Right ventricle myocardium superior (tissue), 1 donor: ENCODE measurements at regions not wholly inside any gene's neighbourhood (a gene's known extent, or its start where the extent isn't known, plus 50 kb on each side); places are given as distances from the start of the nearest gene placed in this dataset.

Experiments
- ATAC-seq: fragments of 200-7000 bp; cut with Tn5 transposase; one replicate; pipeline ENCODE4 v1.9.1; 2020; ENCODE audit warnings: mild to moderate bottlenecking; ENCODE audit not compliant: poor library complexity
- DNase-seq: peaks from one replicate; pipeline ENCODE4 v3.0.0-alpha.2; 2020
- intact Hi-C: fragments of 100-400 bp; cut with DNase I; formaldehyde crosslinking; loops from one replicate; pipeline ENCODE4 v1.11.2; 2022
- donor health status: DM: no; HTN: yes; CAD: no; lungs with severe emphysema.

DNA sequence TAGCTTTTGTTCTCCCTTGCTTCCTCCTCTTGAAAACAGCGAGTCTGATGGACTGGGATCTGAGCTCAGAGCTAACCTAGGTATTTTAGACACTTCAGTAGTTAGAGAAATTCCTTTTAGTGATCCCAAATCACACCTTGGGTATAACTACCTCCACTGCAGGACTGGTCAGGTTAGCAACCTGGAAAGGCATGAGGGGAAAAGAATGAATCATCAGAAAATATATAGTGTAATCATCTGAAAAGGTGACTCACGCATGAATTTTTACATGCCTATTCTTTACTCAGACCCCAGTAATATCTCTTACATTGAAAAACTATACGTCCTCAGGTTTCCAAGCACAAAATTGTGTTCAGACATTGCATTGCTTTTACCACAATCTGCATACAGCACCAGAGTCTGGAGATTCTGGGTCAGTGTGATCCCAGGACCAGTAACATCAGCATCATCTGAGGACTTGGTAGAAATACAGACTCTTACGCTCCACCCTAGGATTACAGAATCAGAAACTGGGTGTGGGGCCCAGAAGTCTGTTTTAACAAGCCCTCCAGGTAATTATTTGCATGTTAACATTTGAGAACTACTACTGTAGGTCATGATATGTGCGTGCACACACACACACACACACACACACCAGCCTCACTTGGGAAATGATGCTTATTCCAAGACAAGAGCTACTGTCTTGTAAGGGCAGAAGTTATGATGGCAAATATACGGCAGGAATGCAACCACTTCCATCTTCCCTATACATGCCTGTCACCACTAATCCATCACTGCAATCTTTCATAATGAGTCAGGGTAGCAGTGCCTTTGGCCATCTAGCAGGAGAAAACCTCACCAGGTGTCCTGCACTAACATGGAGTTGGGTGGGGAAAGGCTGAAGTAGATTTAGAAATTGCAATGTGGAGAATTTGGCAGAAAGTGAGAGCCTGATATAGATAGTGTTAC, 271.6 kb upstream of the MAP3K1 start:
- intact Hi-C loops, result no loop called here
- ATAC-seq, result no peak

DNA sequence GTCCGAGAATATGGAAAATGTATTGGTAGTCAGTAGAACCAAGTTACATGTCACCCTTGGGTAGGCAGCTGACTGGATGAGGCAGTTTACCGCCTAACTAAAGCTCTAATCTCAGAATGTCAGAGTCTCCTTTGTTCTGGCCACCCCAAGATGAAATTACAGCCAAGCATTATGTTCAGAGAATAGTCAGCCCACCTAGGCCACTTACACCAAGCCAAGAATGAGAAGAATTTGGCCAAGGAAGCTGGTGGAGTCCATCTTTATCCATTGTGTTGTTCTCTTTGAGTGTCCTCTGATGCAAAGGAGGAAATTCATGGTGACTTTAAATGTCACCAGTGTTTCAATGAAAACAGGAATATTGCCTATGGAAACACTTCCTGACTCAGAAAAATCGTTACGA, 275.1 kb upstream of the MAP3K1 start:
- DNase-seq (no peak), ATAC-seq (no peak)
- intact Hi-C loops, result no loop called here

More for the DNA sequence above, 271.6 kb upstream of the MAP3K1 start:
- no peak for DNase-seq

DNA sequence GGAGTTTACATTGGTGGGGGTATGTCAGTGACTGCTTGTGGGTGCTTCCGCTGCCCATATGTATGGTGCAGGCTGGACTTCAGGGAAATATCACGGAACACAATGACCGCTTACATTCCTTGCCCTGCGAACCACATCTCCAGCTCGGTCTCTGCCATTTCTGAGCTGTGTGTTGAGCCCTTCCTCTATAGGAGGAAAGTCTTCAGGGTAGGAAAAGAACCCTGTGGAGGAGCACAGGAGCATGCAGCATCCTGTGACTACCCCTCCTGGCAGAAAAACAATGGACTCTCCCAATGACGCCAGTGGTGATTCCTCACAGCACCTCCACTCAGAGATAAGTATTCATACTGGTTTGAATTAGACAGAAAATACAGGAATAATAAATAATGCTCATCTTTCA, 276.8 kb upstream of the MAP3K1 start:
- no peak for DNase-seq
- intact Hi-C loops, result no loop called here
- no peak for ATAC-seq

DNA sequence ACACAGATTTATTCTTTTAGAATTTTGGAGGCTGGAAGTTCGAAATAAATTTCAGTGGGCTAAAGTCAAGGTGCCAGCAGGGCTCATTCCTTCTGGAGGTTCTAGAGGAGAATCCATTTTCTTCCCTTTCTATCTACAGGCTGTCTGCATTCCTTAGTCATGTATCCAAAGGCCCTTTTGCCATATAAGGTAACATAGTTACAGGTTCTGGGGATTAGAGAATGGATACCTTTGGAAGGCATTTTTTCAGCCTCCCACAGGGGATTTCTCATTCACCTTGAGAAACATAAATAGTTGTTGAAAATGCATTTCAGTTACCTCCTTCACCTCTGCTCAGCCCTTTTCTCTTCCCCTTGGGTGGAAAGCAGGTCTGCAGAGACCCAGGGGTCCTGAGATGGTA, 280.0 kb upstream of the MAP3K1 start:
- intact Hi-C loops, result no loop called here
- no peak for ATAC-seq

DNA sequence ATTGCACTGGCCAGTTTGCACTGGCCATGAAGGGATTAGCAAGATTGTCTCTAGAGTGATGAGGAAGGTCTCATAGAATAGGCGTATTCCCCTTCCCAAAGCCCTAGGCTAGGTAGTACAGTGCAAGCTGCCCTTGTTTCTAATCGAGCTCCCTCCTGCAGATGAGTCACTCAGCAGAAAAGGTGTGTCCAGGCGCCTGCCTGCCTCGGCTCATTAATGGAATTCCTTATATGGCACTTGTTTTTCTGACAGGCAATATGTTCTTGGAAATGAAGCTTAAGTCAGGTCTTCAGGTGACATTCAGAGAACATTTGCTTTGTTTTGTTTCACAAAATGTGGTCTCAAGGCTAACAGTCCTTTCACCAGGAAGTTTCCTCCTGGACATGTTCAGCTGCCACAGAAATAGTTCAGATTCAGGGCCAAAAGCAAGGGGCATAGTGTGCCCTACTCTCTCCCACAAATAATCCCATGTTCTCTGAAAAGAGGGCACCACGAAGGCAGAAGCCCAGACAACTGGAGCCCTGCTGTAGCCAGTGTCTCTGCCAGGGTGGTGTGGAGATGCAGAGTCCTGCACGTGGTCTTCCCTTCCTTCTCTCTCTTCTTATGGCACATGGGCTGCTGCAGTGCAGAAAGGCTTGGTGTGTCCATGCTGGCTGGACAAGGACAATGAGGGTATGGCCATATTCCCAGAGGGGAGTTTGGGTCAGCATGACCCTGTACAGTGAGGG, 281.1 kb upstream of the MAP3K1 start:
- DNase-seq (no peak), ATAC-seq (no peak)
- intact Hi-C loops, result no loop called here

More for the DNA sequence above, 280.0 kb upstream of the MAP3K1 start:
- no peak for DNase-seq

DNA sequence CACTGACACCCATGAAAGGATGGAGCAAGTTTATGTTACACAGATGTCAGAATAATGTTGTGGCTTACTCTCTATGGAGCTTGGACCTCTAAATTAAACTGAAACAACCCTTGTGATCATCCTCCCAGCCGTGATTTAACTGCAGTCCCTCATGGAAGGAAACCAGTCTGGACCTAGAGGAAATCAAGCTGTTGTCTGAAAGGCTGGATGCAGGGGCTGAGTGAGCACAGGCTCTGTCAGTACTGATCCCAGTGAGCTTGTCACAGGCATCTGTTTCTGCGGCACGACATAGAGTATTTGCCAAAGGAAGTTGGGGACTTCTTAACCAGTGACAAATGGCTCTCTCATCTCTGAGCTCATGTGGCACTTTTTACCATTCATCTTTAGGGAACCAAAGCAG, 282.9 kb upstream of the MAP3K1 start:
- intact Hi-C loops, result no loop called here
- DNase-seq (no peak), ATAC-seq (no peak)

DNA sequence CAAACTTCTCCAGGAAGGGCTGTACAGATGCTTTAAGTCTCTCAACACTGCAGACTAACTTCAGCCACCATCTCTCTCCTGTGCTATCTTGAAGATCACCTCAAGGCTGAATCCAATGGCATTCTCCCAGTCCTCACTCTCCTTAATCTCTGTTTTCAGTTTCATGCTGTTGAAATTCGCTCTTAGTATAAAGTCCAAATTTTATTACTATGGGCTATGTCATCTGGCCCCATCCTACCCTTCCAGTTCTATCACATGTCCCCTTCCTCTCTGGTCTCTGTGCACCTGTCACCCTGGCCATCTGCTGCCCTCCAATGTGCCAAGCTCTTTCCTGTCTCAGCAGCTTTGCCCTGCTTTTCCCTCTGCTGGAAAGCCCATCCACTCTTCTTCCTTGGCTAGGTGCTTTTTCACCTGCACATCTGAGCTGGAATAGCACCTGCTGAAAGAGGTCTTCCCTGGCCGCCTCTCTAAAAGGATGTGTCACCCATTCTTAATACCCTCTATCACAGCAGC, 284.7 kb upstream of the MAP3K1 start:
- intact Hi-C loops, result no loop called here
- no peak for ATAC-seq

DNA sequence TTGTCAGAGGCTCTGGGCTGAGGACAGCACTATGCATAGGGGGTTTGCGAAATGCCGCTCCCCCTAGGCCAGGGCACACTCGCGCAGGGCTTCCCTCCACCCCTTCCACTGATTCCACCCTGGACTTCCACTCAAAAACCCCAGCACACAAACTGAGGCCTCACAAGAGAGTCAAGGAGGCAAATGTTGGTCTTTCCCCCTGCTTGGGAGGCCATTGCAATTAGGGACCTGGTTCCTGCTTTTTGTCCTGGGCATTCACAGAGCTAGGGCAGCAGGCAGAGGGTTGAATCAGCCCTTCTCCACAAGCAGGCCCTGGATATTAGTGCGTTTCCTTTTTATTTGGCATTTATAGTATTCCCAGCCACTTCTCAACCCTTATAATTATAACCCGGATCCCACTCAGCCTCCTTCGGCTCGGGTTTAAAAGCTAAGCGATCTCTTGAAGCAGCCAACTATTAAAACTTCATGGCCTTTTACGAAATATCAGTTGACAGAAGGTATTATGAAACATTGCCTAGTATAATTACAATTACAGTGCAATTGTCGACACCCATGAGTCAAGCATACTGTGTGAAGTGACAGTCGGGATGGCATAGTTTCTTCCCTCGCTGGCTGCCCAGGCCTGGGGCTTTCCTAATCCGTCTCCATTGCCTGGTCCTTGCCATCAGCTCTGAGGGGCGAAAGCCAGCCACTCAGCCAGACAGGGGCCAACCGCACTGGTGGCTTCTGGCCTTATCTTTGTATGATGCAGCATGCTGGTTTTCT, 285.5 kb upstream of the MAP3K1 start:
- intact Hi-C loops, result no loop called here
- ATAC-seq, result no peak
- no peak for DNase-seq

More for the DNA sequence above, 284.7 kb upstream of the MAP3K1 start:
- DNase-seq, result no peak

DNA sequence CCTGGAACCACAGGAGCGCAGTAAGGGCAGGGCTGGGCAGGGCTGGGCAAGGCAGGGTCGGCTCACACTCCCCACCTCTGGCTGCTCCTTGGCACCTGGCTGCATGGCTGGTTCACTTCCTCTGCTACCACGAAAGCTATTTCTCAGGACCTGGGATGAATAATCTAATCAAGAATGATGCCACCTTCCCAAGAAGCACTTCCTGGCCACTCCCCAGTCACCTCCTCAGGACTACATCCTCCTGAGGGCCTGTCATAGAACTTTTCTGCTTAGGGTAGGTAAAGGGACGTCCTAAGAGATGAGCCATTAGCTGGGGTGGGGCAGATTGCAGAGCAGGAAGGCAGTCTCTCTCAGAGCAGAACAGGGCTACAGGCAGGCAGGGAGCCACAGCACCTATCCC, 288.2 kb upstream of the MAP3K1 start:
- intact Hi-C loops, result no loop called here
- no peak for DNase-seq
- ATAC-seq, result no peak

DNA sequence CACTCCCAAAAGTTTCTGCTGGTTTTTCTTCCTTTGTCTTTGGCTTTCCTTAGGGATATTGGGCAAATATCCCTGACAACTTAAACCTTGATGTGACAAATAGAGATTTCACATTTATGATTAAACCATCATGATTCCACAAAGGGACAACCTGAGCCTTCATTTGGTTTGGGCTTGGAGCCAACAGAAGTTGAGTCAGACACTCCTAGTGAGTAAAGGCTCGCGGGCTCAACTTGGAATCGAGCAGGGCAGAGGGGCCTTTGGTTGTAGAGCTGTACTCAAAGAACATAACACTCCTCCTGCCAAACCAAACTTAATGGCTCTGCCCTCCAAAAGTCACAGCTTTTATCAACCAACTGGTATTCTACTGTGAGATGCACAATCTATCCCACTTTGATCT, 290.2 kb upstream of the MAP3K1 start:
- ATAC-seq (no peak), DNase-seq (no peak)
- intact Hi-C loops, result no loop called here

DNA sequence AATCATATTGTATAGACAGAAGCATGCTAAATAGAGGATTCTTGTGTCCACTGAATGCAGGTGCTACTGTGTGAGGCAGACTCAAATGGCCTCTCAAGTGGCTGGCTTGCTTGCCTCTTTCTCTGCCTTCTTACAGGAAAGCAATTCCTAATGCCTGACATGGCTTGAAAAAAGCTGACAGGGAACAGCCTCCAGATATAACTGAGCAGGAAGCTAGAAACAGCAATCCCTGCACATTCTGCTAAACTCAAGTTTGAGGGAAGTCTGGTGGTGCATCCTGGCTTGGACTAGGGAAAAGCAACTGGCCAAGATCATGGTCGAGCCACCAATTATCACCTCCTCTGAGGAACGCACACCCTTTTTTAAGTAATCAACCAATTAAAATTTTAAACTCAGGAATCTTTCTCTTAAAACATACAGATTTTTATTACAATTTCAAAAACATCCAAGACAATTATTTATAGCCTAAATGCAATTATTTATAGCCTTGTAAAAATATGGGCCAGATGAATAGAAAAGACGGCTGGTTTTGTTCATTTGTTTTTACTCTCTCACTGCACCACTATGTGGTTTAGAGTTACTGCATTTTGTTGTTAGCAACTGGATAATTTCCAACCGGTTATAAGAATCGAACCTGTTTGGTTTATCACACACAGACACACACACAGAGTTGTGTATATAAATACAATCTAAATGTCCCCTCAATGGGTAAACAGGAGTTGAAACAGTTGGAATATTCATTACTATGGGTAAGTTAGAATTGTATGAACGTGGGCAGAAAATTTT, 290.9 kb upstream of the ANKRD55 start:
- ATAC-seq (peak; percentile 56), DNase-seq (no peak)
- intact Hi-C loops, result no loop called here

DNA sequence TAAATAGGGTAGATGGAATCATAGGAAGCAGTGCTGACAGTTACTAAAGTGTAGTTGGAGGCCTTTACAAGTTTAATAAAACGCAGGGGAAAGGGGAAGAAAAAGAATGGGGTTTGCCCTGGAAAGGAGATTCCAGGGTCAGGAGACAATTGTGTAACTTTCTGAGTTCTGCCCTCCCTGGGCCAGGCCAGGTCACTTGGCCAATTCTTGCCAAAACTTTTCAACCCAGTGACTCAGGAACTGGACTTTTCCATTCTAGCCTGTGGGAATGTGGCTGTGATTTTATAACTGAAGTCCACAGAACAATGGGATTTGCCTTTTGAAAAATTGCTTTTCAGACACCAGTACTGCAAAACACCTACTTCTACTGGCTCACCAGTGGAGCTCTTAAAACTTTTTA, 289.8 kb upstream of the ANKRD55 start:
- DNase-seq (no peak), ATAC-seq (peak; percentile 84)
- intact Hi-C loops, result no loop called here

DNA sequence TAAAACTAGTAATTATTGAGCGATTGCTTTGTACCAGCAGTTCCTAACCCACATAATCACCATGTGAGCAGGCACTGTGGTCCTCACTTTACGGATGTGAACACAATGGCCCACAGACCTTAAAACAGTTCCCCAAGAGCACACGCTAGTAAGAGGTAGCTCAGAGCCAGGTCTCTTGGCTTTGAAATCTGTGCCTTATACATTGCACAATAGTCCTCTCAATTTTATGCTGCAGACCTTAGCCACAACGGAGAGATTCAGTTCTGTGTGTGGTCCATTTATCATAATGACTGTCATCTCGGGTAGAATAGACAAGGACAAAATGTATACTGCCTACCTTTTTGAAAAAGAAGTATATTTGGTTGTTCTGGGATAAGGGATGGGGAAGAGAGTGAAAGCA, 289.0 kb upstream of the ANKRD55 start:
- intact Hi-C loops, result no loop called here
- DNase-seq (no peak), ATAC-seq (no peak)

DNA sequence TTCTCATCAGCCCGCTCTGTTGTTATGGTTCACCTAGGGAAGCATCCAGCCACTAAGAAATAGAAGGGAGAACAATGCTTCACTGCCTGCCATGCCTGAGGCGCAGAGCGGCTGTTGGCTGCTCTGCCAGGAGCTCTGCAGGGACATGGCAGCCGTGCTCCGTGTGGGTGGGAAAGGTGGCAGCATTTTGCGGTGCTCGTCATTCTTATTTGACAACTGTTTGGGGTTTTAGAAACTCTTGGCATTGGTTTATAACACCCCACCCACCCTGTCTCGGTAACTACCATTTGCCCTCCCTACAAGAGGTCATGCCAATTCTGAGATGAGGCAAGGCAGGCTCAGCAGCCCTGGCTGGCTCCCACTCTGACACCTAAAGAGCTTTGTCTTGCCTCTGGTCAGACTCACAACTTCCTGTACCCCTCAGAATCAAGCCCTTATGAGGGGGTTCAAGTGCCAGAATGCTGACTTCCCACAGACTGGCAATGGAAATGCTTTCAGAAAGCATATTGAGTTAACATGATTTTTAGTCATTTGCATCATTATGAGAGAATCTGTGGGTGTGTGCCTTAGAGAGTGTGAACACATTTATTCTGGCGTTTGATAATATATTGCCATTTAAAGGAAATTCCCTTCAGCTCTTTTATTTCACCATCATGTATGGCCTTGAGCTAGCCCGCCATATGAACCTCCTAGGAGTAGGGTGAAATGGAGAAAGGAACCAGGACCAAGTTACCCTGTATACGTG, 288.0 kb upstream of the ANKRD55 start:
- DNase-seq, result no peak
- no peak for ATAC-seq
- intact Hi-C loops, result no loop called here

DNA sequence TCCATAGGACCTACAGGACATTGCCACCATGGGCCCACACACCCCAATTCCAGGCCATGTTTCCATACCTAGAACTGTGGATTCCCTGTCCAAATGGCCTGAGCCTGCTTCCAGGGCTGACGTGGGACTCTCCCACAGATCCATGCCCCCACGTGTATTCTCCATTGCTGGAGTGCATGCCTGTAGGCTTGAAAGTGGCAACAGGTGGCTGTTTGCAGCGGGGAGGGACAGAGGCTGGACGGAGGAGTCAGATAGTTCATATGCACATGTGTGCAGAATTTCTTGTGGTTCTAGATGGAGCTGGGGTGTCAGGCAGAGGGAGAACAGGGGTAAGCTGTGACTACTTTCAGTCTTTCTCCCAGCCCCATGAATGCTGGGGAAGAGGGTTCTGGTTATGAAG, 285.7 kb upstream of the ANKRD55 start:
- intact Hi-C loops, result no loop called here
- no peak for ATAC-seq
- no peak for DNase-seq

DNA sequence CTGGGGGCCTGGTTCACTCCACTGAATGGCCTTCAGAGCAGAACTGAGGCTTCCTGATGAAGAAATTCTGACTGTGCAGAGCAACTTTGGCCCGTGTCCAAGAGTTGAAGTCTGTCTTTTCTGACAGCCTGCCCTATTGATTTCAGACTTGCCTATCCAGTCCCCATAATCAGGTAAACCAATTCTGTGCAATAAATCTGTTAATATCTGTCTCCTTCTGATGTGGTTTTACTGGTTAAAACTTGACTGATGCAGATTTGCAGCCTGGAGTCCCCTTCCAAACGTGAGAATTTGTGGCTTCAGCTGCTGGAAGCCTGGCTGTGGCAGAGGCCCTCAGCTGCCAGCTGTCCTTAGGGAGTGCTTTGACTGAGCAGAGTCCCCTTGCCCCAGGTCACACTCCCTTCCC, 283.9 kb upstream of the ANKRD55 start:
- DNase-seq (no peak), ATAC-seq (peak; percentile 55)
- intact Hi-C loops, result no loop called here

DNA sequence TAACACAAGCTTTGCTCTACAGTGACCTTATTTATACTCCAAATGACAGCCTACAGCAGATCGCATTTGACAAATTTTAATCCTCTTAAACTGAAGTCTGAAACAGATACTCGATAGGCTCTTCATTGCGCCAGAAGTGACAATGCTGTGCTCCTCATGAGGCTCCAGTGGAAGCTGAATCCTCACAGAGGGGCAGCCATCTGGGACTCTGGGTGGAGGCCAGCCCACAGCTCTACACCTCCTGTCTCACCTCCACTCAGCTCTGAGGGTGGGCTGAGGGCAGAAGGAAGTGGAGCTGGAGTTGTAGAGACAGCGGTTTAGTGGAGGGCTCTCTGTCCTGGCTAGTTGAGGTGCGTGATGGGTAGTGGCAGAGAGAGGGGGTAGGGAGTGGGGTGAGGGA, 283.3 kb upstream of the ANKRD55 start:
- intact Hi-C loops, result no loop called here
- no peak for ATAC-seq
- no peak for DNase-seq

DNA sequence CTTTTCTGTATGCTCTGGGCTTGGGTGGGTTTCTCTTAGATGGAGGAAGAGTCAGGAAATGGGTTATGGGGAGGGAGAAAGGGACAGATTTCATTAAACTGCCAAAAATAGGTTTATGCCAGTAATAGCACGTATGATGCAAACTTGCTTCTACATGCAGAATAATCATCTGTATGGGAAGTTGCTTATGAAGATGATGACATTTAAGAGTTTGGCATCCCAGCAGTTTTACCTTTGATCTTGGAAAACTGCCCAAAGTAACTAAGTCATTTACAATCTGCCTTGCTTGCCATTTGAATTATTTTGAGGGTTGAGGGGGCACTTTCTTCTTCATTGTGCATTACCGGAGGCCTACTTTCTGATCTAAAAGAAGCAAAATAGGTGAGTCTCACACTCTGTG, 282.9 kb upstream of the ANKRD55 start:
- intact Hi-C loops, result no loop called here
- DNase-seq (no peak), ATAC-seq (no peak)
